ENCODE measurements at regions not wholly inside any gene's neighbourhood (a gene's known extent, or its start where the extent isn't known, plus 50 kb on each side); places are given as distances from the start of the nearest gene placed in this dataset.
"Not testable (repeated sequence)": the region's sequence is repeated elsewhere in the genome, so short reads cannot be mapped to it uniquely, and the experiment has no call there.

DNA sequence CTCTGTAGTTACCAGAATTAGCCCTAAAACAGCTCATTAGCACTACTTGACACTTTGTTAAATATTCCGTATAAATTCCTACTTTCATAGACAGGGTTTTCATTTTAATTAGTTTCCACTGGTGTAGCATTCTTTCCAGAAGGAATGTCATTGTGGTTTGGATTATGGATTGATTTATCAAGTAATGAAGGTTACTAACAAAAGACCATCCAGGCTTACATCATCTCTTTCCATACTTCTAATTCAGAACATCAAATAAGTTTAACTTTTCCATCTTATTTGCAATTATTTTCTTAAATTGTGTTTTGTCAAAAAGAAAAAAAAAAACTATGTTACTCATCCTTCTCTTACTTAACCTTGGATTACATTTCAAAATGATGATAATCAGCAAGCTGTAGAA, 231.8 kb upstream of the SPOPL start:
- Histone ChIP-seq H3K9ac (ENCODE audit: low read depth, low read length) (no peak overlapping the region), H3K9me3 (ENCODE audit: control insufficient read depth, insufficient read depth, low read length) (no peaks in the 10 kb centered on the region), H3K36me3 (ENCODE audit: insufficient read depth, low read length) (no peaks in the 10 kb centered on the region), H3K4me1 (ENCODE audit: insufficient read depth, low read length) (peaks cover 25% of the 10 kb centered on the region)

DNA sequence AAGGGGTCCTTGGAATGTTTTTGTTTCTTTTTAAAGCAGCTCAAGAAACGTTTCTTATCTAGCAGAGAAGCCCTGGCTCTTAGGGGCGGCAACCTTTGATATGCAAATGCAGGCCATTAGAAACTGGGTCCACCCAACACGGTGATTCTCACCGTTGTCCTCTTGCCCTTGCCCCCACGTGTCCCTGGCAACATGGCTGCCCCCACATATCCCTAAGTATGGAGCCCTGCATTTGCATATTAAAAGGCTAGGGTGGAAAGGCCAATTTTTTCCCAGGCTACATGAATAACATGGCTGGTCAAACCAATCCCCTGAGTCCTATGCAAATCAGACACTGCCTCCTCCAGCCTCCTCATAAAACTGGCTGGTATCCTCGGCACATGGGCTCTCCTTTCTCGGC, 230.1 kb upstream of the SPOPL start:
- peaks cover 42% of the 10 kb centered on the region for H3K4me1 ChIP-seq (ENCODE audit: insufficient read depth, low read length)
- no peaks in the 10 kb centered on the region for H3K9me3 ChIP-seq (ENCODE audit: control insufficient read depth, insufficient read depth, low read length)
- no peaks in the 10 kb centered on the region for H3K36me3 ChIP-seq (ENCODE audit: insufficient read depth, low read length)
- peak overlapping the region; percentile 19; the same call in 1 of the 2 replicates for H3K9ac ChIP-seq (ENCODE audit: low read depth, low read length)

GRCh38 chr2:138272524-138273195, 228.9 kb upstream of the SPOPL start:
- Histone ChIP-seq H3K36me3 (ENCODE audit: insufficient read depth, low read length) (no peaks in the 10 kb centered on the region), H3K9ac (ENCODE audit: low read depth, low read length) (no peak overlapping the region), H3K9me3 (ENCODE audit: control insufficient read depth, insufficient read depth, low read length) (no peaks in the 10 kb centered on the region), H3K4me1 (ENCODE audit: insufficient read depth, low read length) (peaks cover 47% of the 10 kb centered on the region)

DNA sequence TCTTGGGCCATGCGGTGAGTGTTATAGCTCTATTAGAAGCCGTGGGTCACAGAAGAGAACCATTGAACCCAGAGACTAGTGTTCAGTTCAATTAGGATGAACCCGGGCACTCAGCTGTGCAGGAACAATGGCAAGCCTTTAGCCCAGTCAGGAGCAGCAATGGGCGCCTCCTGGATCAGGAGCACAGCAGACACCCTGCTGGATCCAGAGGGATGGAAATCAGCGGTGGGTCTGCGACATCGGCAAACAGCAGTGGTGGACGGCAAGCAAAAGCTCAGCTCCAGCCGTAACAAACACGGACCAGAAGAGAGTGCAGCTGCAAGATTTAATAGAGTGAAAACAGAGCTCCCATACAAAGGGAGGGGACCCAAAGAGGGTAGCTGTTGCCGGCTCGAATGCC, 228.3 kb upstream of the SPOPL start:
- H3K9me3 ChIP-seq (ENCODE audit: control insufficient read depth, insufficient read depth, low read length); H3K9ac ChIP-seq (ENCODE audit: low read depth, low read length); H3K36me3 ChIP-seq (ENCODE audit: insufficient read depth, low read length): not testable (repeated sequence)
- H3K4me1 ChIP-seq (ENCODE audit: insufficient read depth, low read length) = peaks cover 50% of the 10 kb centered on the region

DNA sequence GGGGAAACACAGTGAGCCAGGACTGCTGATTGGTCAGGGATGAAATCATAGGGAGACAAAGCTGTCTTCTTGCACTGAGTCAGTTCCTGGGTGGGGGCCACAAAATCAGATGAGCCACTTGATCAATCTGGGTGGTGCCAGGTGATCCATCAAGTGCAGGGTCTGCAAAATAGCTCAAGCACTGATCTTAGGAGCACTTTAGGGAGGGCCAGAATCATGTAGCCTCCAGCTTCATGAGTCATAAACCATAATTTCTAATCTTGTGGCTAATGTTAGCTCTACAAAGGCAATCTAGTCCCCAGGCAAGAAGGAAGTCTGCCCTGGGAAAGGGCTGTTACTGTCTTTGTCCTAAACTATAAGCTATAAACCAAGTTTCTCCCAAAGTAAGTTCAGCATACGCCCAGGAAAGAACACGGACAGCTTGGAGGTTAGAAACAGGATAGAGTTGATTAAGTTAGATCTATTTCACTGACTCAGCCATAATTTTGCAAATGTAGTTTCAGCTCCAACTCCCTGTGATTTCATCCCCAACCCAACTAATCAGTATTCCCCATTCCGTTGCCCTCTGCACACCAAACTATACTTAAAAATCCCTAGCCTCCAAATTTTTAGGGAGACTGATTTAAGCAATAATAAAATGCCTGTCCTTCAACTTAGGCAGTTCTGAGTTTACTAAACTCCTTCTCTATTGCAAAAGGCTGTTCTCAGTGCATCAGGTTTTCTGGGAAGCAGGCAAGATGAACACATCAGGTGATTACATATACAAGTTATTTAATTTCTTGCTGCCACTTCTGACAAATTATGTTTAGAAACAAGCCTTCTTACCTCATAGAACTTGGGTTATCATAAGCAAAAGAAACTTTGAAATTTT, 226.9 kb upstream of the SPOPL start:
- Histone ChIP-seq H3K4me1 (ENCODE audit: insufficient read depth, low read length) (peaks cover 54% of the 10 kb centered on the region), H3K36me3 (ENCODE audit: insufficient read depth, low read length) (no peaks in the 10 kb centered on the region), H3K9me3 (ENCODE audit: control insufficient read depth, insufficient read depth, low read length) (no peaks in the 10 kb centered on the region), H3K9ac (ENCODE audit: low read depth, low read length) (no peak overlapping the region)

- no peaks in the 10 kb centered on the region for H3K9me3 ChIP-seq (ENCODE audit: control insufficient read depth, insufficient read depth, low read length)
- H3K9ac ChIP-seq (ENCODE audit: low read depth, low read length) = no peak overlapping the region
- no peaks in the 10 kb centered on the region for H3K36me3 ChIP-seq (ENCODE audit: insufficient read depth, low read length)
- H3K4me1 ChIP-seq (ENCODE audit: insufficient read depth, low read length) = peaks cover 54% of the 10 kb centered on the region
Observed at GRCh38 chr2:138275292-138275690, 226.3 kb upstream of the SPOPL start.

DNA sequence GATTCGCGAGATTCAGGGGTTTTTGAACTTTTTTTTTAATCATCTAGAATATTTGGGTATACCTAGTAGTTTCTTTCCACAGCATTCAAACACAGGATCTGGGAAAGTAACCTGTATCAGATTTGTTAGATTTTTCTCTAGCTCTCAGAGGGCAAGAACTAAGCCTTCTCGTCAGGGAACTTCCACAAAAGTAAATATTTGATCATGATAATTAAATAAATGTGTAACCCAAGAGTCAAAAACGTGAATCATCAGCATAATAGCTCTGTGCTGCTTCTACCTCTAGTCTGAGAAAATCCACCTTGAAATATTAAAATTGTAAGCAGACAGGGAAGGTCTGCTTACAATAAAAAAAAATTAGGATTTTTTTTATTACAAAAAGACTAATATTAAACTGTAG, 225.7 kb upstream of the SPOPL start:
- no peaks in the 10 kb centered on the region for H3K36me3 ChIP-seq (ENCODE audit: insufficient read depth, low read length)
- peaks cover 52% of the 10 kb centered on the region for H3K4me1 ChIP-seq (ENCODE audit: insufficient read depth, low read length)
- H3K9me3 ChIP-seq (ENCODE audit: control insufficient read depth, insufficient read depth, low read length) = no peaks in the 10 kb centered on the region
- H3K9ac ChIP-seq (ENCODE audit: low read depth, low read length) = no peak overlapping the region

DNA sequence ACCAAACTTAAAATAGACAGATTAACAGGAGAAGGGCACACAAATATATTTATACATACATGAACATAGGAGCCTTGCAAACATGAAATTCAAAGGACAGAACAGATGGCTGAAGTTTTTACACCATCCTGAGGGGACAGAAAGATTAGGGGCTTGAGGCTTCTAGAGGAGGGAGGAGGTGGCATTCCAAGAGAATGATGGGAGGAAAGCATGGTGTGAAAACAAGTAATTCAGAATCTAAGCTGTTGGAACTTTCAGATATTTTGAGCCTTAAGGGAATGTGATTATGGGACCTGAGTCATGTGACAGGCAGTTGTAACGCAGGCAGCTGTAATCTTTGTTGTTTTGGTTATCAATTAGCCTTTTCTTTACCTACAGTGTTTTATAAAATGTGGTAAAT, 225.2 kb upstream of the SPOPL start:
- Histone ChIP-seq H3K4me1 (ENCODE audit: insufficient read depth, low read length) (peaks cover 47% of the 10 kb centered on the region), H3K9me3 (ENCODE audit: control insufficient read depth, insufficient read depth, low read length) (no peaks in the 10 kb centered on the region), H3K9ac (ENCODE audit: low read depth, low read length) (no peak overlapping the region), H3K36me3 (ENCODE audit: insufficient read depth, low read length) (no peaks in the 10 kb centered on the region)

DNA sequence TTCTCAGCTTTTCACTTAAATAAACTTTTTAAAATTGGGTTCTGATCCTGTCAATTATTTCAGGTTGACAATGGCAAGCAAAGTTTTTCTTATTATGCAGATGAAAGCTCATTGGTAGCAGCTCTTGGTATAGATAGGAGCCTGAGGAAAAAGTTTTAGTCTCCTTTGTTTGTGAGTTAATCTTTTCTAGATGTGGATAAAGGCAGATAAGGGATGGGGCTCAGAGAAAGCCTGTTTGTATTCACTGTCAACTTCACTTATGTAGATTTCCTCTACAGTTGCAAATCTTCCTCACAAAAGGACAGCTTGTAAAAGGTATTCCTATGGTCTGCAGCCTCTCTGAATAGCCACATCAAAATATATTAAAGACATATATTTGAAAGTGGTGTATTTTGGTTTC, 224.5 kb upstream of the SPOPL start:
- peaks cover 43% of the 10 kb centered on the region for H3K4me1 ChIP-seq (ENCODE audit: insufficient read depth, low read length)
- no peaks in the 10 kb centered on the region for H3K9me3 ChIP-seq (ENCODE audit: control insufficient read depth, insufficient read depth, low read length)
- no peaks in the 10 kb centered on the region for H3K36me3 ChIP-seq (ENCODE audit: insufficient read depth, low read length)
- H3K9ac ChIP-seq (ENCODE audit: low read depth, low read length) = no peak overlapping the region

DNA sequence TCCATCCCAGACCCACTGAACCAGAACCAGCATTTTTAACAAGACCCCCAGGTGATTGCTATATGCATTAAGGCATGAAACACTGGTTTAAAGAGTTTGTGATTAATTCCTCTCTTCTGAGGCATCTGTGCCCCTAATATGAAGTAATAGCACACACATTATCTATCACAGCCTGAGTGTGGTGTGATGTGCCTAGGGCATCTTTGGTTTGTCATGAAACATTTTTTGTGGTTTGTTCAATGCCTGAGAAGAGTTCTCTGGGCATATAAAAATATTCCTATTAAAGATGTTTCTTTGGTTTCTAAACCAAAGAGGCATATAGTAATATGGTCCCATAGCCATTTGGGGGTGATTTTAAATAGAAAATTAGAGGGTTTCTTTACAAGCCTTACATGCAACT, 221.7 kb upstream of the SPOPL start:
- H3K9me3 ChIP-seq (ENCODE audit: control insufficient read depth, insufficient read depth, low read length) = no peaks in the 10 kb centered on the region
- H3K4me1 ChIP-seq (ENCODE audit: insufficient read depth, low read length) = peaks cover 31% of the 10 kb centered on the region
- no peaks in the 10 kb centered on the region for H3K36me3 ChIP-seq (ENCODE audit: insufficient read depth, low read length)
- H3K9ac ChIP-seq (ENCODE audit: low read depth, low read length) = no peak overlapping the region

- Histone ChIP-seq H3K9me3 (ENCODE audit: control insufficient read depth, insufficient read depth, low read length) (no peaks in the 10 kb centered on the region), H3K36me3 (ENCODE audit: insufficient read depth, low read length) (no peaks in the 10 kb centered on the region), H3K9ac (ENCODE audit: low read depth, low read length) (no peak overlapping the region), H3K4me1 (ENCODE audit: insufficient read depth, low read length) (peaks cover 19% of the 10 kb centered on the region)
Observed at GRCh38 chr2:138280999-138281695, 220.4 kb upstream of the SPOPL start.

- no peak overlapping the region for H3K9ac ChIP-seq (ENCODE audit: low read depth, low read length)
- H3K4me1 ChIP-seq (ENCODE audit: insufficient read depth, low read length) = peaks cover 11% of the 10 kb centered on the region
- H3K9me3 ChIP-seq (ENCODE audit: control insufficient read depth, insufficient read depth, low read length) = no peaks in the 10 kb centered on the region
- H3K36me3 ChIP-seq (ENCODE audit: insufficient read depth, low read length) = no peaks in the 10 kb centered on the region
Observed at GRCh38 chr2:138282014-138282672, 219.4 kb upstream of the SPOPL start.

DNA sequence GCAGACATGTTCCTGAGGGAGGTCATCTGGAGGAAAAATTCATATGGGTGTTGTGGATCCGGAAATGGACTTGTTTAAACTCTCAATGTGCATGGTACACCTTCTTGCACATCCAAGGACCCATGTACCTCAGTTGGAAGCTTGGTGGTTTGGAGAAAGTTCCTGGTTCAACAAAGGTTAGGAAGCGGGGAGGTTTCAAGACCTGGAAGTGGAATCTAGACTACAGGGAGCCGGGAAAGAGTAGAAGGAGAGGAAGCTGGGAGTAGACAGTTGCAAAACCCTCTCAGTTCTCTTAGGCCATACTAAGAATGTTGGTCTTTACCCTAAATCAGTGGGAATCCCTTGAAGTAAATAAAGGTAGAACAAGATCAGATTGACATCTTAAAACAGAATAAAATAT, 209.8 kb upstream of the SPOPL start:
- Histone ChIP-seq H3K4me1 (ENCODE audit: insufficient read depth, low read length) (no peaks in the 10 kb centered on the region), H3K36me3 (ENCODE audit: insufficient read depth, low read length) (no peaks in the 10 kb centered on the region), H3K9ac (ENCODE audit: low read depth, low read length) (no peak overlapping the region), H3K9me3 (ENCODE audit: control insufficient read depth, insufficient read depth, low read length) (no peaks in the 10 kb centered on the region)

- Histone ChIP-seq H3K9ac (ENCODE audit: low read depth, low read length) (no peak overlapping the region), H3K4me1 (ENCODE audit: insufficient read depth, low read length) (no peaks in the 10 kb centered on the region), H3K9me3 (ENCODE audit: control insufficient read depth, insufficient read depth, low read length) (no peaks in the 10 kb centered on the region), H3K36me3 (ENCODE audit: insufficient read depth, low read length) (no peaks in the 10 kb centered on the region)
Observed at GRCh38 chr2:138293045-138293444, 208.5 kb upstream of the SPOPL start.
